ENCODE measurements at regions not wholly inside any gene's neighbourhood (a gene's known extent, or its start where the extent isn't known, plus 50 kb on each side); places are given as distances from the start of the nearest gene placed in this dataset.

- no peak for DNase-seq
Measured at GRCh38 chr5:63314551-63314950, 647.7 kb downstream of the HTR1A start.

- no peak for DNase-seq
Measured at GRCh38 chr5:63310644-63311043, 651.6 kb downstream of the HTR1A start.

GRCh38 chr5:63306909-63307308 is 655.3 kb downstream of the HTR1A start:
- DNase-seq, result no peak

GRCh38 chr5:63293317-63293716 is 668.9 kb downstream of the HTR1A start:
- DNase-seq, result no peak

- no peak for DNase-seq
Measured at GRCh38 chr5:63286724-63287123, 675.5 kb downstream of the HTR1A start.

GRCh38 chr5:63263411-63263810 is 684.8 kb downstream of the LRRC70 start:
- DNase-seq, result no peak

GRCh38 chr5:63262185-63262981 is 683.8 kb downstream of the LRRC70 start:
- no peak for DNase-seq

- DNase-seq, result no peak
Measured at GRCh38 chr5:63261695-63262094, 683.1 kb downstream of the LRRC70 start.

GRCh38 chr5:63255594-63255993 is 677.0 kb downstream of the LRRC70 start:
- no peak for DNase-seq

GRCh38 chr5:63250939-63251338 is 672.3 kb downstream of the LRRC70 start:
- DNase-seq, result no peak

- no peak for DNase-seq
Measured at GRCh38 chr5:63249960-63250359, 671.3 kb downstream of the LRRC70 start.

GRCh38 chr5:63247651-63248050 is 669.0 kb downstream of the LRRC70 start:
- DNase-seq, result no peak

- DNase-seq, result no peak
Measured at GRCh38 chr5:63245271-63245670, 666.7 kb downstream of the LRRC70 start.

- no peak for DNase-seq
Measured at GRCh38 chr5:63240063-63240755, 661.6 kb downstream of the LRRC70 start.

GRCh38 chr5:63233911-63234310 is 655.3 kb downstream of the LRRC70 start:
- DNase-seq, result no peak

- no peak for DNase-seq
Measured at GRCh38 chr5:63233361-63233760, 654.7 kb downstream of the LRRC70 start.

GRCh38 chr5:63230754-63231153 is 652.1 kb downstream of the LRRC70 start:
- DNase-seq, result no peak

GRCh38 chr5:63228154-63228553 is 649.5 kb downstream of the LRRC70 start:
- no peak for DNase-seq

- DNase-seq, result no peak
Measured at GRCh38 chr5:63220244-63220643, 641.6 kb downstream of the LRRC70 start.

GRCh38 chr5:63217422-63217821 is 638.8 kb downstream of the LRRC70 start:
- no peak for DNase-seq

GRCh38 chr5:63213256-63213655 is 634.6 kb downstream of the LRRC70 start:
- no peak for DNase-seq

- DNase-seq, result no peak
Measured at GRCh38 chr5:63211448-63212132, 633.0 kb downstream of the LRRC70 start.

GRCh38 chr5:63205976-63206375 is 627.4 kb downstream of the LRRC70 start:
- no peak for DNase-seq

- no peak for DNase-seq
Measured at GRCh38 chr5:63201738-63202137, 623.1 kb downstream of the LRRC70 start.
